Fibroblast of lung (primary cell): ENCODE measurements at regions not wholly inside any gene's neighbourhood (a gene's known extent, or its start where the extent isn't known, plus 50 kb on each side); places are given as distances from the start of the nearest gene placed in this dataset.

Experiments used
- EZH2 ChIP-seq: IDR thresholded peaks from 2 replicates; pipeline ENCODE4 v1.5.1; 2012; ENCODE audit warnings: low read length, control low read depth, mild to moderate bottlenecking; ENCODE audit errors: missing control alignments
- TF ChIP-seq, protein P1 (sequence below), 2 donors: IDR thresholded peaks in 1 of 2; conservative IDR thresholded peaks in 1 of 2; 1 replicate in 1 of 2; 2 replicates in 1 of 2; pipeline ENCODE4 v1.5.1; 2011 to 2012; ENCODE audit warnings: low read length in 2 of 2, control low read depth in 1 of 2, inconsistent platforms in 1 of 2, low read depth in 1 of 2, mild to moderate bottlenecking in 1 of 2

DNA sequence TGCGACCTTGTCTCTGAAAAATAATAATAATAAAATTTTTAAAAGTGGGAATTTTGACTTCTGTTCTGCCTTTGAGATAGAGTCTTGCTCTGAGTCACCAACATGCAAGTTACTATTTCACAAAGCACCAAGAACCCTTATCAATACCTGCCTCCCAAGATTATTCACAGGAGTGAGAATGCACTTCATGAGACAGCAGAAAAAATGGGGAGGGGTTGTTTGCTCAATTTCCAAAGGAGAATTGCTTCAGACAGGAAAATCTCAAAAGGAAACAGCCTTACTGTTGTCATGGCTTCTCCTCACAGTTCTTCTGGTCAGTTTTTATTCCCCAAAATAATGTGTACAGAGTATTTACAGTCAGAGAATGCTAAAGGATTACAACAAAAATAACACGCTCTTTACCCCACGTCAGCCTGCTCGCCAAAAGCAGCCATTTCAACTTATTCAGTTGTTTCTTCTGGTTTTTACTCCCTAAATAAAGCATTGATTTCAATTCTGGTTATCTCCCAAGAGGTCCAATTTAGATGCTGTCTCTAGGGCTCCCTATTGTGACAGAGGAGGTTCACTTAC, 89.0 kb downstream of the PPCDC start:
- TF ChIP-seq, protein P1, sequence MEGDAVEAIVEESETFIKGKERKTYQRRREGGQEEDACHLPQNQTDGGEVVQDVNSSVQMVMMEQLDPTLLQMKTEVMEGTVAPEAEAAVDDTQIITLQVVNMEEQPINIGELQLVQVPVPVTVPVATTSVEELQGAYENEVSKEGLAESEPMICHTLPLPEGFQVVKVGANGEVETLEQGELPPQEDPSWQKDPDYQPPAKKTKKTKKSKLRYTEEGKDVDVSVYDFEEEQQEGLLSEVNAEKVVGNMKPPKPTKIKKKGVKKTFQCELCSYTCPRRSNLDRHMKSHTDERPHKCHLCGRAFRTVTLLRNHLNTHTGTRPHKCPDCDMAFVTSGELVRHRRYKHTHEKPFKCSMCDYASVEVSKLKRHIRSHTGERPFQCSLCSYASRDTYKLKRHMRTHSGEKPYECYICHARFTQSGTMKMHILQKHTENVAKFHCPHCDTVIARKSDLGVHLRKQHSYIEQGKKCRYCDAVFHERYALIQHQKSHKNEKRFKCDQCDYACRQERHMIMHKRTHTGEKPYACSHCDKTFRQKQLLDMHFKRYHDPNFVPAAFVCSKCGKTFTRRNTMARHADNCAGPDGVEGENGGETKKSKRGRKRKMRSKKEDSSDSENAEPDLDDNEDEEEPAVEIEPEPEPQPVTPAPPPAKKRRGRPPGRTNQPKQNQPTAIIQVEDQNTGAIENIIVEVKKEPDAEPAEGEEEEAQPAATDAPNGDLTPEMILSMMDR (conservative IDR thresholded peaks at IDR 0.05 in 1 of 2, IDR thresholded peaks at IDR 0.05 in 1 of 2; ENCODE audit: low read depth in 1 of 2, low read length in 2 of 2), result no peak
- TF ChIP-seq EZH2, result no peak
